Activated naive CD8-positive, alpha-beta T cell treated with anti-CD3 and anti-CD28 coated beads, Interleukin-2, amount 50 U/mL, for 16 hours (primary cell): ENCODE measurements at regions not wholly inside any gene's neighbourhood (a gene's known extent, or its start where the extent isn't known, plus 50 kb on each side); places are given as distances from the start of the nearest gene placed in this dataset.

Source experiments
- DNase-seq: peaks from one replicate; pipeline ENCODE4 v3.0.0-alpha.2; 2020; ENCODE audit warnings: low read depth, low spot score

GRCh38 chr5:133829786-133830185 is 138.6 kb downstream of the C5orf15 start:
- DNase-seq, result no peak

- DNase-seq, result no peak
Observed at GRCh38 chr5:133828722-133829121, 139.7 kb downstream of the C5orf15 start.

- DNase-seq, result no peak
Observed at GRCh38 chr5:133827830-133828229, 140.6 kb downstream of the C5orf15 start.

GRCh38 chr5:133827011-133827410 is 141.4 kb downstream of the C5orf15 start:
- DNase-seq, result no peak

- no peak for DNase-seq
Observed at GRCh38 chr5:133825631-133826289, 142.7 kb downstream of the C5orf15 start.

- DNase-seq, result no peak
Observed at GRCh38 chr5:133824661-133825254, 143.7 kb downstream of the C5orf15 start.

GRCh38 chr5:133821889-133822288 is 146.5 kb downstream of the C5orf15 start:
- DNase-seq, result no peak

- no peak for DNase-seq
Observed at GRCh38 chr5:133821311-133821741, 147.1 kb downstream of the C5orf15 start.

GRCh38 chr5:133820507-133820906 is 147.9 kb downstream of the C5orf15 start:
- no peak for DNase-seq

GRCh38 chr5:133819977-133820471 is 148.4 kb downstream of the C5orf15 start:
- DNase-seq, result no peak

- no peak for DNase-seq
Observed at GRCh38 chr5:133818869-133819600, 149.4 kb downstream of the C5orf15 start.

GRCh38 chr5:133818031-133818431 is 150.4 kb downstream of the C5orf15 start:
- no peak for DNase-seq

- DNase-seq, result no peak
Observed at GRCh38 chr5:133817456-133817855, 151.0 kb downstream of the C5orf15 start.

GRCh38 chr5:133816791-133817190 is 151.6 kb downstream of the C5orf15 start:
- no peak for DNase-seq

- no peak for DNase-seq
Observed at GRCh38 chr5:133814152-133814551, 154.3 kb downstream of the C5orf15 start.

- DNase-seq, result no peak
Observed at GRCh38 chr5:133811168-133811567, 157.3 kb downstream of the C5orf15 start.

GRCh38 chr5:133809801-133810200 is 158.6 kb downstream of the C5orf15 start:
- no peak for DNase-seq

- DNase-seq, result no peak
Observed at GRCh38 chr5:133807348-133807747, 161.1 kb downstream of the C5orf15 start.

GRCh38 chr5:133806847-133807246 is 161.6 kb downstream of the C5orf15 start:
- DNase-seq, result no peak

- no peak for DNase-seq
Observed at GRCh38 chr5:133801955-133802751, 166.3 kb downstream of the C5orf15 start.

- no peak for DNase-seq
Observed at GRCh38 chr5:133801431-133801830, 167.0 kb downstream of the C5orf15 start.
